Fibroblast of skin of back (primary cell): ENCODE measurements at regions not wholly inside any gene's neighbourhood (a gene's known extent, or its start where the extent isn't known, plus 50 kb on each side); places are given as distances from the start of the nearest gene placed in this dataset.
"Not testable (repeated sequence)": the region's sequence is repeated elsewhere in the genome, so short reads cannot be mapped to it uniquely, and the experiment has no call there.

Source experiments
- DNase-seq: peaks from one replicate; pipeline ENCODE4 v3.0.0-alpha.2; 2013

- DNase-seq, result no peak
Observed at GRCh38 chr4:45062935-45063545, 336.7 kb upstream of the GNPDA2 start.

DNA sequence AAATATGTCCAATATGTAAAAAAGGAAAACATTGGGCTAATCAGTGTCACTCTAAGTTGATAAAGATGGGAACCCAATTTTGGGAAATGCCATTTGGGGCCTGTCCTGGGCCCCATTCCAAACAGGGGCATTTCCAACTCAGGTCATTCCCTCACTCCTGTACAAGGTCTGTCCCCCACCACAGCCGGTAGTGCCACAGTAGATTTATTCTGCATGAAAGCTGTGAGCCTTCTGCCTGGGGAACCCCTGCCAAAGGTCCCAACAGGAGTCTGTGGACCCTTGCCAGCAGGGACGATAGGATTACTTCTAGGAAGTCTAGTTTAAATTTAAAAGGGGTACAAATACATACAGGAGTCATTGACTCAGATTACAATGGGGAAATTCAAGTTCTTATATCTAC, 317.6 kb upstream of the GNPDA2 start:
- no peak for DNase-seq

GRCh38 chr4:45036677-45037076, 310.3 kb upstream of the GNPDA2 start:
- DNase-seq, result no peak

DNA sequence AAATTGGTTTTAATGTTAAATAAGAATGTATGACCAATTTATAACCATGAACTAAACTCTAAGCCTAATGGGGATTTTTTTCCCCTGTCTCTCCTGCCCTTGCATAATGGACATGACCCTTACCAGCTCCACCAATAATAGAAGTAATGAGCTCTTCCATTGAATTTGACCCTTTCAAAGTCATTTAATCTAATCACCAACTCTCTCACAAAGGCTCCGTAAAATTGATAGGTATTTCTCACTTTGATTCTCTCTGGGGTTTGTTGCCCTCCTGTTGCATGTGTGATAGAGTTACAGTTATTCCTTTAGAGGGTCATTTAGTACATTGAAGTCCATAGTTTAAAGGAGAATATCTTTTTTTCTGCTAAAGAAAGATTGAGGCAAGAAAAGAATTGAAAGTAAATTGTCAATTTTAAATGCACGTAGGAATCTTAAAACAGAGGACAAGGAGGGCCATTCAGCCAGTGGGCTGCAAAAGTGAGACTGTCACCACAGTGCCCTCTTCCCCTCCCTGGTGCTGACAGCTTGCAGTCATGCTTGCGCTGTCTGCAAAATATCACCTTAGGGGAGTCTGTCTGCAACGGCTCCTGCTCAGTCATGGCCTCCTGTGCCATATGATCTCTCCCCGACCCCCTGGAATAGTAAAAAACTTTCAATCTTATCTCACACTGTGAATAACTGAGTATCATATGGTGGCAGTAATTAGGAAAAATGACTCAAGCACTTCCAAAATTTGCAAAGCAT, 307.5 kb upstream of the GNPDA2 start:
- no peak for DNase-seq

DNA sequence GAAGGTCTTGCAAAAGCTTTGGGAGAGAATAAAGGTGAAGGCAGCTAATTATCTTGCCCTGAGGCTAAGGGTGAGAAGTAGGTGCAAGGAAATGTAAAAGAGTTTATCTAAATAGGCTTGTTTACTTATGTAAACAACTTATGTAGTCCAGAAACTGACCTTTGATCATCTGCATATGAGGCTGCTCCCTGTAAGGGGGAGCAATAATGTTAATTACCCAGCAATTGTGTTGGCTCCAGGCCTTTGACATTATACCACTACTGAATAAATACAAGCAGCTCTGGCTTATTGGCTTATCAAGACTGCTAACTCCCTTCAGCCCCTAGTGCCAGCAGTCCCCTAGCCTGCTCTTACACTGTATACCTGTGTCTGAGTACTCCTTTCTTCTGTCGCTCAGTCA, 303.7 kb upstream of the GNPDA2 start:
- no peak for DNase-seq

DNA sequence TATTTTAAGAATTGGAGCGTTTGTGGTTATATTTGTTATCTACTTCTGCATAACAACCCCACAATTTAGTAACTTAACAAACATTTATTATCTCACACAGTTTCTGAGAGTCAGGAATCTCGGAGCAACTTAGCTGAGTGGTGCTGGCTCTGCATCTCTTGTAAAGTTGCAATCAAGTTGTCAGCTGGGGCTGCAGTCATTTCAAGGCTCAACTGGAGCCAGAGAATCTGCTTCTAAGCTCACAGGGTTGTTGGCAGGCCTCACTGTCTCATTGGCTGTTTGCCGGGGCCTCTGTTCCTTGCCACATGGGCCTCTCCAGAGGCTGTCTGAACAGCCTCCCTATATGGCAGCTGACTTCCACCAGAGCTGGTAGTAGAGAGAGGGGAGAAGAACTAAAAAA, 281.2 kb upstream of the GNPDA2 start:
- DNase-seq, result no peak

DNA sequence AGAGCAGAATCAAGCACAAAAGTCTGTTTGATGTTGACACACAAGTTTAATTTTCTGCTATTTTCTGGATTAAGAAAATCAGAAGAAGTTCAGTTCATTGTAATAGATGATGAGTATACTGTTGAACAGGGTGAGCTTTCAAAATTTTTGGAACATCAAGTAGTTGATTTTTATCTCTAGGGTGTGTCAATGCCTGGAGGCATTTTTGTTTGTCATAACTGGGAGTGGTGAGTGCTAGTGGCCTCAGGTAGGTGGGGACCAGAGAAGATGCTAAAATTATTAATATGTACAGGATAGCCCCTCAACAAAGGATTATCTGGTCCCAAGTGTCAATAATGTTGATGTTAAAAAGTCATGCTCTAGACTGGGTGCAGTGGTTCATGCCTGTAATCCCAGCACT, 279.7 kb upstream of the GNPDA2 start:
- DNase-seq, result no peak

DNA sequence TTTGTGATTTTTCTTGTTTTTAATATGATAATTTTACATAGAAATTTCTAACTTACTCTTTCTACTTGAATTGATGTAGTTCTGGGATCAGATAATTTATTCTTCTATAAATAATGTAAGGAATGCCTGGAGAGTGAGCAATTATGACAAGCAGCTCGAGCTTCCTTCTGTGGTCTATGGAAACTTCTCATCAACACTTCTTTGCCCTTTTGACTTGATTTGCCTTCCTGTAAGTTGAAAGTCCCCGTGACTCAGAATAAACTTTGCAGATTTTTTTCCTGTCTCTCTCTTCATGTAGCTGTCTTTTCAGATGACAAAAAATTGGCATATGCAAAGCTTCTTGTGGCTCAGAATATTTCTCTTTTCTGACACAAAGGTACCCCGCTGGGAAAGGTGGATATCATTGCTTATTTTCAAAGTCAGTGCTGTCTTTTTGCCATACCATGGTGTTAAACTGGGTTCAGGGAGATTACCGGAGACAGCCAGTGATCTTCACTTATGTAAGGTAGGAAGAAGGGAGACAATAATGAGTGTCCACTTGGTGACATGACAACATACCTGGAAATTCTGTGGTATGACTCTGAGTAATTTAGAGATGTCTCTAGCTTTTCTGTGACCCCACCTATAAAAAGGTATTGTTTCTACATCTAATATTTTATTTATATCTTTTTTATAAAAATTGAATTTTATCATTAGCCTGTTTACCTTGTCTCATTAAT, 278.6 kb upstream of the GNPDA2 start:
- peak; percentile 38 for DNase-seq

DNA sequence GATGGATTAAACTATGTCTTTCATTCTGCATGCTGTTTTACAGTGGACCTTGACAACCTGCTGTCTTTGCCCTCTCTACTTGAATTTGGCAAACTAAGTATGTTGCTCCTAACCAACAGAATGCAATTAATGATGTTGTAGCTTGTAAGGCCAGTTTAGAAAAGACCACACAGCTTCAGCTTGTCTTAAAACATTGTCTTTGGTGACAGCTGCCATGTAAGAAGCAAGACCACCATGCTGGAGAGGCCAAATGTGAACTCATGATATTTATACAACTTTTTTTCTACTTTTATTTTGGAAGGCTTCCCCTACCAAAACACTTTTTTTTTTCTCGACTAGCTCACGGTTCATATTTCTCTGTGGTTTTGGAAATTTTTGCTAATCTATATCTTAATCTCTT, 278.0 kb upstream of the GNPDA2 start:
- DNase-seq, result no peak

- DNase-seq, result no peak
Observed at GRCh38 chr4:44996276-44996845, 270.0 kb upstream of the GNPDA2 start.

DNA sequence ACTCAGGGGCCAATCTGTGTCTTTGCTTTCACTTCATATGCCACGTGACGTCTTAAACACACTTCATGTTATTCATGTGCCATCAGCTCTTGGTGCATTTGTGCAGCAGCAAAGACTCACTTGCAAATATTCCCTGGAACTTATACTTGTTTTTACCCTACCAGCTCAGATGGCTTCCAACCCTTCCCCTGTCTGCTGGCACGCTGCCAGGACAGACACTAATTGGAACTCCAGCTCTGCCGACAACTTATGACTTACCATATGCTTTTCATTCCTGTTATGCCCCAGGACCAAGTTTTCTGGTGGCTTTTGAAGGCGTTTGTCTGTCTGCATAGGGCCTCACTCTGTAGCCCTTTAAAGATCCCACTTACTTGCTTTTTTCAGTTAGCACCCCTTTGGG, 261.7 kb upstream of the GNPDA2 start:
- no peak for DNase-seq

DNA sequence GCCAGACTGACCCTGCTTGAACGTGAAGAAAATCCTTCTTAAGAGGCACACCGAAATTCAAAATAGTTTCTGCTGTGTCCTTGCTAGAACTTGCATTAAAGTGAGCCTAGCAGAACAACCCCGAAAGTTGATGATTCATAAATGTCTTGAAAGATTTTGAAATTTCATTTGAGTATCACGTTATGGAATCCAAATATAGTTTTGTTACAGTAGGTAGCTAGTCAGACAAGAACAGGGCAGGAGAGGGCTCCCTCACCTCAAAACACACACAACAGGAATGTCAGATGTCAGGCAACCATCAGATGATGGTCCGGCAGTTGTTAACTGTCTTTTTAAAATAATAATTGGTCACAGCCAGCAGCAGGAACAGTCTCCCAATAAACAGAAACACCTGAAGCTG, 259.6 kb upstream of the GNPDA2 start:
- DNase-seq, result no peak

DNA sequence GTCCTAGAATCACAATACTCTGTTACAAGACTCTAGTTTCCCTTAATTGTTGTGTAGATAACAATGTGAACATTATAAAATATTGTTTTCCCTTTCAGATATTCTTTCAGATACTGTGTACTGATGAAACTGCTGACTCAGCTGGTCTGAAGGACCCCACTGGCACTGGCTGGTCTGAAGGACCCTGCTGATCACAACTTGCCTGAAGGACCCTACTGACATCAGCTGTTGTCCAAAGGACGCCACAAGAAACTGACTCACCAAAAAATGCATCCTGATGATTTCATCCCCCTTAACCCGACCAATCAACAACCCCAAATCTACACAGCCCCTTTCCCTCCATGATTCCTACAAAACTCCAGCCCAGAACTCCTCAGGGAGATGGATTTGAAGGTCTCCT, 258.8 kb upstream of the GNPDA2 start:
- DNase-seq, result no peak

DNA sequence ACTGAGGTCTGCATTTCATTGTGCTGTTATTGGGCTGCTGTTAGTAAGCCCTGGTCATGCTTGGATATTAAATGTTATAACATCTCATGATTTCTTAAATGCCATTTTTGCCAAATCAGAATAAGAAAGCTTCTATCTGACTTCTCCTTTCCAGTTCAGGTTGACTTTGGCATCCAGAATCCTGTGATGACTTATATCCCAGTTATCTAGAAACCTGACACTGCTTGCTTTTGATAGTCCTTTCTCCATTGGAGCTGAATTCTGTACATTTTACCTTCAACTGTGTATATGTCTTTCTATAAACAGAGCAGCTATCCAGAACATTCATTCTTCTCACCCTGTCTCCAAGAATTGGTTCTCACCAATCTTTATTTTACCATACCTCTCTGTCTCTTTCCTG, 257.7 kb upstream of the GNPDA2 start:
- no peak for DNase-seq

- no peak for DNase-seq
Observed at GRCh38 chr4:44983083-44983482, 256.7 kb upstream of the GNPDA2 start.

DNA sequence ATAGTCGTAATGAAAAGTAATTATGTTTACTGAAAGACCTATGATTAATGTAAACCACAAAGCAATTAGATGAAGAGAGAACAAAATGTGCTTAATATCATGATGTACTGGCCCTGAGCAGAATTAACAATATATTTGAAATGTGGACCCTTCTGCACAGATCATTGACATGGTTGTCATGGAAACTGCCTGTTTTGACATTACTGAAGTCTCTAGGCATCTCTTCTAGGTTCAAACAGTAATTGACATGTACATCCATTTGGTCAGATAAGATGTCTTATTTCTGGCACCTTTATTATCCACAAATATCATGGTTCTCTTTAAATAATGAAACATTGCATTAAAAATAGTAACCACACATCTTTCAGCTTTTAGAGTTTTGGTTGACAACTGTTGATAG, 251.7 kb upstream of the GNPDA2 start:
- no peak for DNase-seq

DNA sequence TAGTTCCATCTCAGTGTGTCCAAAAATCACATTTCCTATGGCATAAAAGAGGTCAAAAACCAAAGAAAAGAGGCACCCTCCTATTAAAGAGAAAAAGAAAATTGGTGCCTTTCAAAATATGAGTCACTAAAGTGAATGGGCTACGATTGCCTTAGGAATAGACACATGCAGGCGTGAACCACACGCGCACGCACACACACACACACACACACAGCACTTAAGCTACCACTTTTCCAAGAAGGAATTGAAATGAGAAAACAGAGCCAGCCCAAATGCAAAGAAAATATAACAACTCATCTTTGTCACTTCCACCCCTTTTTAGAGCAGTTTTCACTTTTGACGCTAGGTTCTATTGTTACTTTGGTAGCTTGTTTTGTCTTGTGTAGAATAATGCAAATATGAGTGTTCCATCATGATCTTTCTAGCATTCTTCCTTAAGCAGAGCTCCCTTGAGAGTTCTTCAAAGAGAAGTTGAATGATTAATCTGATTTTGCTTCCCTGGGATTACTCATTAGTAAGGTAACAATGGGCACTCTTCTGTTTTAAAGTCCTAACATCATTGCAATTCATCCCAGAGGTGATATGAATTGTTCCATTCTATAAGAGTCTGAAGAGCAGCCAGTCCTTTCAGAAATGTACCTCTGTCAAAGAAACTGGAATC, 239.2 kb upstream of the GNPDA2 start:
- DNase-seq, result no peak

- not testable (repeated sequence) for DNase-seq
Observed at GRCh38 chr4:44964086-44964485, 237.7 kb upstream of the GNPDA2 start.

DNA sequence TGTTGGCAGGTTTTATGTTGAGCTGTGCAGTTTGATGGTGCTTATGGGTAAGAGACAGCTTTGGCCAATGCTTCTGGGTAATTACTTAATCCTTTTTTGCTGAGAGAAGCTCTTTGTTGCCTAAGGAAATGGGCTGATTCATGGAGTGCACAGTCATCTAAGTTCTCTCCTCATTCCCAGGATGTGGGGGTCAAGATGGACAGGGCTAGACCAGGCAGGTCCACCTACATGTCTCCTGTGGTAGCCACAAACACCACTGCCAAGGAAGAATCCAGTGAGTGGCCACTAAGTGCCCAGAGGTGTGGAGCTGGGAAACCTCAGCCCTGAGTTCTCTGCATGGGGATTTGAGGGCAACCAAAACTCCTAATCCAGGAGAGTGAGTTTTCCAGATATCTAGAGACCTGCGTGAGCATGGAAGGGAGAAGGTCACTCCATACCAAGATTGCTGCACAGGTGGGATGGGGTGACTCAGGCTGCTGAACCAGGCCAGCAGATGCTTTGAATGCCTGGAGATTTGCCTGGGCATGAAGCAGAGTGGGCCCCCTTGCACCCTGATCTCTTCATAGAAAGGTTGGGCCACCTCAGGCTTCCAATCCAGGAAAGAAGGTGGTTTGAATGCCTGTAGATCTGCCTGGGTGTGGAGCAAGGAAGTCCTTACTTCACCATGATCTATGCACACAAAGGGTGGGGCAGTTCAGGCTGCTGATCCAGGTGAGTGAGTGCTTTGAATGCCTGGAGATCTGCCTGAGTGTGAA, 234.8 kb upstream of the GNPDA2 start:
- DNase-seq, result no peak

GRCh38 chr4:44931720-44932119, 205.4 kb upstream of the GNPDA2 start:
- DNase-seq, result no peak

GRCh38 chr4:44928785-44929184, 202.4 kb upstream of the GNPDA2 start:
- DNase-seq, result no peak
